Thyroid gland (tissue), 4 donors: ENCODE measurements at regions not wholly inside any gene's neighbourhood (a gene's known extent, or its start where the extent isn't known, plus 50 kb on each side); places are given as distances from the start of the nearest gene placed in this dataset.

ENCODE experiments used
- DNase-seq, 2 donors: peaks; one replicate each; pipeline ENCODE4 v3.0.0-alpha.2; 2019
- H3K27ac ChIP-seq, 3 donors: fragments of 200-600 bp; sonication (generic); 1 replicate in 2 of 3; 2 replicates in 1 of 3; pipeline ENCODE4 v1.5.1; 2016 to 2019; ENCODE audit warnings: mild to moderate bottlenecking in 1 of 3, moderate library complexity in 1 of 3
- H3K27me3 ChIP-seq: fragments of 200-600 bp; sonication (generic); one replicate; pipeline ENCODE4 v1.5.1; 2019
- H3K36me3 ChIP-seq, 2 donors: fragments of 200-600 bp; sonication (generic); one replicate each; pipeline ENCODE4 v1.5.1; 2016 to 2019
- H3K4me1 ChIP-seq, 2 donors: fragments of 200-600 bp; sonication (generic); one replicate each; pipeline ENCODE4 v1.5.1; 2017 to 2019
- H3K4me3 ChIP-seq, 3 donors: fragments of 200-600 bp; sonication (generic); replicated peaks in 1 of 3; 1 replicate in 2 of 3; 2 replicates in 1 of 3; pipeline ENCODE4 v1.5.1; 2016; ENCODE audit warnings: mild to moderate bottlenecking in 1 of 3
- H3K9me3 ChIP-seq: fragments of 200-600 bp; sonication (generic); one replicate; pipeline ENCODE4 v1.5.1; 2017
- POLR2A ChIP-seq, 2 donors: fragments of 450-650 bp; IDR thresholded peaks; one replicate each; pipeline ENCODE4 v1.6.1; 2017; ENCODE audit warnings: antibody characterized with exemption in 2 of 2, mild to moderate bottlenecking in 2 of 2, moderate library complexity in 1 of 2
- WGBS, 2 donors: methylation state at CpG; one replicate each; pipeline ENCODE4 v1.1.5; 2017; 5-methylcytosine and 5-hydroxymethylcytosine counted together
- intact Hi-C: fragments of 100-400 bp; cut with DNase I; formaldehyde crosslinking; loops from one replicate; pipeline ENCODE4 v1.15.1; 2023
- TF ChIP-seq, protein P1 (sequence below), 6 experiments: fragments of 200-600 bp in 3 of 6; fragments of 450-650 bp in 3 of 6; sonication (generic) in 3 of 6; IDR thresholded peaks; one replicate each; pipeline ENCODE4 v1.5.1; 2016 to 2019; ENCODE audit warnings: antibody characterized with exemption in 6 of 6, mild to moderate bottlenecking in 2 of 6, inconsistent platforms in 1 of 6, moderate library complexity in 1 of 6

DNA sequence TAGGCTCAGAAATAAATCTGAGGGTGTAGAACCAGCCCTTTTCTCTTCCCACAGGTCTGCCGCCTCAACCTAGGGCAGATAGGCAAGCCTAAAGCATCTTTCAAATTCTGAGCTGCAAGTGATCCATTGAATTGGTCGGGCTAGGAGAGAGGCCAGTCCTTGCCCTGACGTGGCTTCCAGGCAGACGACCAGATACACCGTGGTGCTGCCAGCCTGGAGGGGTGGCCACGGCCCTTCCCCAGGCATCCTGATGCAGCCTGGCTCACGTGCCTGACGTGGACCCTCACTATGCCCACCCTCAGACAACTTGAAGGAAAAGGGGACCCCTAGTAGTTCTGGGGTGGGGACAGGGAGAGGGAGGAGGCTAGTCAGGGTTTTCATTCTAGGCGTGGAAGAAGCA, 859.3 kb upstream of the KLHL1 start:
- Histone ChIP-seq H3K27me3 (no peaks in the 10 kb centered on the region), H3K4me1 (no peaks in the 10 kb centered on the region), H3K27ac (no peak overlapping the region), H3K4me3 (no peak overlapping the region), H3K9me3 (no peaks in the 10 kb centered on the region), H3K36me3 (no peaks in the 10 kb centered on the region)
- TF ChIP-seq, protein P1, sequence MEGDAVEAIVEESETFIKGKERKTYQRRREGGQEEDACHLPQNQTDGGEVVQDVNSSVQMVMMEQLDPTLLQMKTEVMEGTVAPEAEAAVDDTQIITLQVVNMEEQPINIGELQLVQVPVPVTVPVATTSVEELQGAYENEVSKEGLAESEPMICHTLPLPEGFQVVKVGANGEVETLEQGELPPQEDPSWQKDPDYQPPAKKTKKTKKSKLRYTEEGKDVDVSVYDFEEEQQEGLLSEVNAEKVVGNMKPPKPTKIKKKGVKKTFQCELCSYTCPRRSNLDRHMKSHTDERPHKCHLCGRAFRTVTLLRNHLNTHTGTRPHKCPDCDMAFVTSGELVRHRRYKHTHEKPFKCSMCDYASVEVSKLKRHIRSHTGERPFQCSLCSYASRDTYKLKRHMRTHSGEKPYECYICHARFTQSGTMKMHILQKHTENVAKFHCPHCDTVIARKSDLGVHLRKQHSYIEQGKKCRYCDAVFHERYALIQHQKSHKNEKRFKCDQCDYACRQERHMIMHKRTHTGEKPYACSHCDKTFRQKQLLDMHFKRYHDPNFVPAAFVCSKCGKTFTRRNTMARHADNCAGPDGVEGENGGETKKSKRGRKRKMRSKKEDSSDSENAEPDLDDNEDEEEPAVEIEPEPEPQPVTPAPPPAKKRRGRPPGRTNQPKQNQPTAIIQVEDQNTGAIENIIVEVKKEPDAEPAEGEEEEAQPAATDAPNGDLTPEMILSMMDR (IDR thresholded peaks at IDR 0.05) = no peak
- no peak for TF ChIP-seq POLR2A (IDR thresholded peaks at IDR 0.05)
- no peak for DNase-seq
- intact Hi-C loops = no loop called here
- WGBS, 2 donors = 89 to 94% methylated on average over 6 to 8 of the region's 9 CpGs

GRCh38 chr13:70964874-70965273, 856.6 kb upstream of the KLHL1 start:
- Histone ChIP-seq H3K4me3 (no peak overlapping the region), H3K9me3 (no peaks in the 10 kb centered on the region), H3K27me3 (no peaks in the 10 kb centered on the region), H3K36me3 (no peaks in the 10 kb centered on the region), H3K27ac (no peak overlapping the region), H3K4me1 (no peaks in the 10 kb centered on the region)
- 60 to 68% methylated on average over 1 of the region's 1 CpG for WGBS, 2 donors
- intact Hi-C loops = no loop called here
- no peak for DNase-seq
- no peak for TF ChIP-seq POLR2A (IDR thresholded peaks at IDR 0.05)
- TF ChIP-seq, protein P1 (IDR thresholded peaks at IDR 0.05) = no peak

DNA sequence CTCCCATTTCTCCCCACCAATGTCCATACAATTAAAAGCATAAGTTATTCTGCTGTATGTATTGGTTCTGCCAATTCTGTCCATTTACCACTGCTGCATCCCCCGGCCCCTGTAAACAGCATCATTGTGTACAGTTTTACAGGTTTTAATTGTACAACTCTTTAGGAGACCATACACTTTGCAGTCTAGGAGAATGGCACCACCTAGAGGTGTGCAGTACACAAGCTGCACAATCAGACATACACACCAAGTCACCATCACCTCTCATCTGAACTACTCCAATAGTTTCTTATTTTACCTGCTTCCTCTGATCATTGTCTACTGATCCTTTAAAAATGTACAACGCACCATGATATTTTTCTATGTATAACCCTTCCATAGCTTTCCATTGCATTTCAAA, 855.9 kb upstream of the KLHL1 start:
- no peak overlapping the region for H3K4me3 ChIP-seq
- no peaks in the 10 kb centered on the region for H3K4me1 ChIP-seq
- no peak for TF ChIP-seq POLR2A (IDR thresholded peaks at IDR 0.05)
- TF ChIP-seq, protein P1 (IDR thresholded peaks at IDR 0.05) = no peak
- no peaks in the 10 kb centered on the region for H3K27me3 ChIP-seq
- H3K9me3 ChIP-seq = no peaks in the 10 kb centered on the region
- no peak for DNase-seq
- intact Hi-C loops = no loop called here
- no peak overlapping the region for H3K27ac ChIP-seq
- WGBS, 2 donors = 90 to 95% methylated on average over 2 of the region's 2 CpGs
- no peaks in the 10 kb centered on the region for H3K36me3 ChIP-seq

DNA sequence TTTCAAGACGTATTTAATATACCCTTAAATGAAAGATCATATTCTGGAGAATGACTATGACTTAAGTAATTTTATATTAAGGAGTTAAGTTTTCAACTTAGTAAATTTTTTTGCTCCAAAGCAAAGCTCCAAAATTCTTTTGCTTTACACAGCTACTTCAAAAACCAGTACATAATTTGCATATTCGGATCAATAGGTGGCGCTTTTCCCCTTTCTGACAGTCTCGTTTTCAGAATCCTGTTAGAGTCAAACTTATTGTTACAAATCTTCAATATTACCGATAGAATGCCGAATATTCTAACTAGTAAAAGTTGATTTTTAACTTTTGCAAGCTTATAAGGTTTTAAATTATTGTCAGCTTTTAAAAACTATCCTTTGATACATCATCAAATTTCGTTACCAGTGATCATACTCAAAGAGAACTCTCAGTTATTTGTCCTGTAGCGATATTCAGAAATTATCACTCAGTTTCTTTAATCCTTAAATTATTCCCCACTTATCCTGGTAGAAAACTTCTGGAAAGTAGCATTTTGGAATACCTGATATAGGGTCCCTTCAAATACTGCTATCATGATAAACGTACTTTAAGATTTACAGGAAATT, 852.7 kb upstream of the KLHL1 start:
- no peaks in the 10 kb centered on the region for H3K4me1 ChIP-seq
- H3K27ac ChIP-seq = no peak overlapping the region
- H3K4me3 ChIP-seq = no peak overlapping the region
- no peak for TF ChIP-seq POLR2A (IDR thresholded peaks at IDR 0.05)
- TF ChIP-seq, protein P1 (IDR thresholded peaks at IDR 0.05) = peak in 3 of 6 experiments; percentile 33 to 58 (median 42)
- DNase-seq = no peak
- no peaks in the 10 kb centered on the region for H3K9me3 ChIP-seq
- H3K27me3 ChIP-seq = no peaks in the 10 kb centered on the region
- WGBS, 2 donors = 43 to 45% methylated on average over 9 of the region's 9 CpGs
- no peaks in the 10 kb centered on the region for H3K36me3 ChIP-seq
- intact Hi-C loops = no loop called here

GRCh38 chr13:70959035-70959775, 851.0 kb upstream of the KLHL1 start:
- WGBS, 2 donors = 79 to 81% methylated on average over 4 of the region's 4 CpGs
- H3K4me1 ChIP-seq = no peaks in the 10 kb centered on the region
- no peak overlapping the region for H3K4me3 ChIP-seq
- H3K27ac ChIP-seq = no peak overlapping the region
- H3K36me3 ChIP-seq = no peaks in the 10 kb centered on the region
- H3K9me3 ChIP-seq = no peaks in the 10 kb centered on the region
- intact Hi-C loops = no loop called here
- TF ChIP-seq POLR2A (IDR thresholded peaks at IDR 0.05) = no peak
- no peak for DNase-seq
- H3K27me3 ChIP-seq = no peaks in the 10 kb centered on the region
